ENCODE measurements at regions not wholly inside any gene's neighbourhood (a gene's known extent, or its start where the extent isn't known, plus 50 kb on each side); places are given as distances from the start of the nearest gene placed in this dataset.

GRCh38 chr13:73464758-73465616 lies 406.2 kb downstream of the KLF5 start:
- no peak for TF ChIP-seq FOXP2 (optimal IDR thresholded peaks at IDR 0.05; ENCODE audit: borderline replicate concordance, extremely low read depth, extremely low read length, insufficient read depth)
- TF ChIP-seq TAF1 (IDR thresholded peaks at IDR 0.05; ENCODE audit: borderline replicate concordance, insufficient read depth, low read length) = no peak
- TF ChIP-seq SIN3A (IDR thresholded peaks at IDR 0.05; ENCODE audit: borderline replicate concordance, insufficient read depth, low read length) = no peak
- no peak for TF ChIP-seq POLR2AphosphoS5 (IDR thresholded peaks at IDR 0.05; ENCODE audit: low read depth, low read length)
- no peak for TF ChIP-seq REST (IDR thresholded peaks at IDR 0.05; ENCODE audit: insufficient read depth in 1 of 2, low read depth in 2 of 2, low read length in 2 of 2)

GRCh38 chr13:73462241-73462640 lies 403.4 kb downstream of the KLF5 start:
- TF ChIP-seq TAF1 (IDR thresholded peaks at IDR 0.05; ENCODE audit: borderline replicate concordance, insufficient read depth, low read length) (no peak), POLR2AphosphoS5 (IDR thresholded peaks at IDR 0.05; ENCODE audit: low read depth, low read length) (no peak), REST (IDR thresholded peaks at IDR 0.05; ENCODE audit: insufficient read depth in 1 of 2, low read depth in 2 of 2, low read length in 2 of 2) (no peak), FOXP2 (optimal IDR thresholded peaks at IDR 0.05; ENCODE audit: borderline replicate concordance, extremely low read depth, extremely low read length, insufficient read depth) (no peak), SIN3A (IDR thresholded peaks at IDR 0.05; ENCODE audit: borderline replicate concordance, insufficient read depth, low read length) (no peak)

- TF ChIP-seq TAF1 (IDR thresholded peaks at IDR 0.05; ENCODE audit: borderline replicate concordance, insufficient read depth, low read length) (no peak), POLR2AphosphoS5 (IDR thresholded peaks at IDR 0.05; ENCODE audit: low read depth, low read length) (no peak), FOXP2 (optimal IDR thresholded peaks at IDR 0.05; ENCODE audit: borderline replicate concordance, extremely low read depth, extremely low read length, insufficient read depth) (no peak), REST (IDR thresholded peaks at IDR 0.05; ENCODE audit: insufficient read depth in 1 of 2, low read depth in 2 of 2, low read length in 2 of 2) (no peak), SIN3A (IDR thresholded peaks at IDR 0.05; ENCODE audit: borderline replicate concordance, insufficient read depth, low read length) (no peak)
Measured at GRCh38 chr13:73451221-73452029, 392.6 kb downstream of the KLF5 start.

GRCh38 chr13:73450583-73450982 lies 391.8 kb downstream of the KLF5 start:
- TF ChIP-seq POLR2AphosphoS5 (IDR thresholded peaks at IDR 0.05; ENCODE audit: low read depth, low read length) (no peak), FOXP2 (optimal IDR thresholded peaks at IDR 0.05; ENCODE audit: borderline replicate concordance, extremely low read depth, extremely low read length, insufficient read depth) (no peak), REST (IDR thresholded peaks at IDR 0.05; ENCODE audit: insufficient read depth in 1 of 2, low read depth in 2 of 2, low read length in 2 of 2) (no peak), TAF1 (IDR thresholded peaks at IDR 0.05; ENCODE audit: borderline replicate concordance, insufficient read depth, low read length) (no peak)

Measured in PFSK-1 (cell line).